ENCODE measurements at regions not wholly inside any gene's neighbourhood (a gene's known extent, or its start where the extent isn't known, plus 50 kb on each side); places are given as distances from the start of the nearest gene placed in this dataset.

DNA sequence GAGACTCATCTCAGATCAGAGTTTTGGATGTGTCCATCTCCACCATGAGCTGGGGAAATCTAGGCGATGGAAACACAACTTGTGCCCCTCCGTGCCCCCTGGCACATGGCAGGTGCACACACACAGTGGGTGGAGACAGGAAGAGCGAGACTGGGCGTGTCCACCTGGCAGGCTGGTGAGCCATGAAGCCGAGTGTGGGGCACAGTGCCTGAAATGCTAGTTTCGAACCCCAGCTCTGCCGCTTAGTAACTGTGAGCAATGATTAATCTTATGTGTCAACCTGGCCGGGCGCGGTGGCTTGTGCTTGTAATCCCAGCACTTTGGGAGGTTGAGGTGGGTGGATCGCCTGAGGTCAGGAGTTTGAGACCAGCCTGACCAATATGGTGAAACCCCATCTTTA lies 80.8 kb upstream of the RNU6ATAC start:
- TF ChIP-seq POLR2AphosphoS5 (IDR thresholded peaks at IDR 0.05; ENCODE audit: low read depth) (no peak), CTCF (IDR thresholded peaks at IDR 0.05; ENCODE audit: insufficient read depth, low read length) (no peak), SPI1 (IDR thresholded peaks at IDR 0.05; ENCODE audit: borderline replicate concordance, low read depth) (no peak), GABPA (IDR thresholded peaks at IDR 0.05; ENCODE audit: low read depth) (no peak)
- TF ChIP-seq, protein P1, sequence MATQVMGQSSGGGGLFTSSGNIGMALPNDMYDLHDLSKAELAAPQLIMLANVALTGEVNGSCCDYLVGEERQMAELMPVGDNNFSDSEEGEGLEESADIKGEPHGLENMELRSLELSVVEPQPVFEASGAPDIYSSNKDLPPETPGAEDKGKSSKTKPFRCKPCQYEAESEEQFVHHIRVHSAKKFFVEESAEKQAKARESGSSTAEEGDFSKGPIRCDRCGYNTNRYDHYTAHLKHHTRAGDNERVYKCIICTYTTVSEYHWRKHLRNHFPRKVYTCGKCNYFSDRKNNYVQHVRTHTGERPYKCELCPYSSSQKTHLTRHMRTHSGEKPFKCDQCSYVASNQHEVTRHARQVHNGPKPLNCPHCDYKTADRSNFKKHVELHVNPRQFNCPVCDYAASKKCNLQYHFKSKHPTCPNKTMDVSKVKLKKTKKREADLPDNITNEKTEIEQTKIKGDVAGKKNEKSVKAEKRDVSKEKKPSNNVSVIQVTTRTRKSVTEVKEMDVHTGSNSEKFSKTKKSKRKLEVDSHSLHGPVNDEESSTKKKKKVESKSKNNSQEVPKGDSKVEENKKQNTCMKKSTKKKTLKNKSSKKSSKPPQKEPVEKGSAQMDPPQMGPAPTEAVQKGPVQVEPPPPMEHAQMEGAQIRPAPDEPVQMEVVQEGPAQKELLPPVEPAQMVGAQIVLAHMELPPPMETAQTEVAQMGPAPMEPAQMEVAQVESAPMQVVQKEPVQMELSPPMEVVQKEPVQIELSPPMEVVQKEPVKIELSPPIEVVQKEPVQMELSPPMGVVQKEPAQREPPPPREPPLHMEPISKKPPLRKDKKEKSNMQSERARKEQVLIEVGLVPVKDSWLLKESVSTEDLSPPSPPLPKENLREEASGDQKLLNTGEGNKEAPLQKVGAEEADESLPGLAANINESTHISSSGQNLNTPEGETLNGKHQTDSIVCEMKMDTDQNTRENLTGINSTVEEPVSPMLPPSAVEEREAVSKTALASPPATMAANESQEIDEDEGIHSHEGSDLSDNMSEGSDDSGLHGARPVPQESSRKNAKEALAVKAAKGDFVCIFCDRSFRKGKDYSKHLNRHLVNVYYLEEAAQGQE (IDR thresholded peaks at IDR 0.05; ENCODE audit: insufficient replicate concordance, low read depth): no peak

All from HL-60 (cell line).